Spleen (tissue), 11 donors: ENCODE measurements at regions not wholly inside any gene's neighbourhood (a gene's known extent, or its start where the extent isn't known, plus 50 kb on each side); places are given as distances from the start of the nearest gene placed in this dataset.

Experiments
- DNase-seq: peaks from one replicate; pipeline ENCODE4 v3.0.0-alpha.2; 2020
- H3K27ac ChIP-seq, 8 donors: fragments of 200-600 bp; sonication (generic) in 7 of 8; 1 replicate in 4 of 8; 2 replicates in 4 of 8; pipeline versions ENCODE4 v1.5.0 to v1.8.0; 2016 to 2021; ENCODE audit warnings: inconsistent platforms in 4 of 8, mild to moderate bottlenecking in 4 of 8, moderate library complexity in 1 of 8
- H3K27me3 ChIP-seq, 7 donors: fragments of 200-600 bp; sonication (generic) in 6 of 7; replicated peaks in 1 of 7; 1 replicate in 4 of 7; 2 replicates in 3 of 7; pipeline versions ENCODE4 v1.5.0 to v1.8.0; 2016 to 2021; ENCODE audit warnings: inconsistent platforms in 3 of 7, mild to moderate bottlenecking in 1 of 7
- H3K36me3 ChIP-seq, 6 donors: fragments of 200-600 bp; sonication (generic) in 5 of 6; 1 replicate in 4 of 6; 2 replicates in 2 of 6; pipeline versions ENCODE4 v1.5.0 to v1.8.0; 2016 to 2021; ENCODE audit warnings: inconsistent platforms in 2 of 6
- H3K4me1 ChIP-seq, 6 donors: fragments of 200-600 bp; sonication (generic) in 5 of 6; 1 replicate in 3 of 6; 2 replicates in 3 of 6; pipeline versions ENCODE4 v1.5.0 to v1.8.0; 2016 to 2021; ENCODE audit warnings: inconsistent platforms in 3 of 6
- H3K4me3 ChIP-seq, 8 donors: fragments of 200-600 bp; sonication (generic) in 7 of 8; 1 replicate in 4 of 8; 2 replicates in 4 of 8; pipeline versions ENCODE4 v1.5.0 to v1.8.0; 2016 to 2021; ENCODE audit warnings: inconsistent platforms in 4 of 8, mild to moderate bottlenecking in 4 of 8, moderate library complexity in 2 of 8
- H3K9me3 ChIP-seq, 8 donors: fragments of 200-600 bp; sonication (generic) in 7 of 8; 1 replicate in 4 of 8; 2 replicates in 4 of 8; pipeline versions ENCODE4 v1.5.0 to v1.8.0; 2016 to 2021; ENCODE audit warnings: inconsistent platforms in 4 of 8
- POLR2A ChIP-seq, 3 donors: fragments of 450-650 bp; IDR thresholded peaks; one replicate each; pipeline ENCODE4 v1.5.1; 2017; ENCODE audit warnings: antibody characterized with exemption in 3 of 3, mild to moderate bottlenecking in 1 of 3
- POLR2AphosphoS5 ChIP-seq, 3 donors: sonication (generic); formaldehyde crosslinking; IDR thresholded peaks; one replicate each; pipeline ENCODE4 v1.5.1; 2017; ENCODE audit warnings: antibody characterized with exemption in 3 of 3
- WGBS, 5 donors: extraction: QIAGEN DNeasy Blood & Tissue Kit in 3 of 5; methylation state at CpG; one replicate each; pipeline versions ENCODE4 v1.1.5 to v1.1.7; 2013 to 2018; 5-methylcytosine and 5-hydroxymethylcytosine counted together
- intact Hi-C: fragments of 100-400 bp; cut with DNase I; formaldehyde crosslinking; loops from one replicate; pipeline ENCODE4 v1.15.0; 2023; ENCODE audit warnings: low total_unique reads
- TF ChIP-seq, protein P1 (sequence below), 11 experiments: fragments of 200-600 bp in 7 of 11; fragments of 450-650 bp in 4 of 11; sonication (generic) in 4 of 11; IDR thresholded peaks in 8 of 11; conservative IDR thresholded peaks in 3 of 11; 1 replicate in 7 of 11; 2 replicates in 4 of 11; pipeline versions ENCODE4 v1.4.0 to v1.8.0; 2016 to 2021; ENCODE audit warnings: antibody characterized with exemption in 11 of 11, inconsistent platforms in 4 of 11, mild to moderate bottlenecking in 1 of 11
- donor health status: healthy with polysubstance abuse.
- donor health status: DM: no; HTN: no; CAD: no; lungs with moderate emphysema.
- donor health status: DM: no; HTN: no; CAD: no.
- donor health status: Bipolar disorder and iron deficiency.
- donor health status: healthy.
- donor health status: DM: no; HTN: no; CAD: no.
- donor health status: DM: yes; HTN: yes; CAD: no.

DNA sequence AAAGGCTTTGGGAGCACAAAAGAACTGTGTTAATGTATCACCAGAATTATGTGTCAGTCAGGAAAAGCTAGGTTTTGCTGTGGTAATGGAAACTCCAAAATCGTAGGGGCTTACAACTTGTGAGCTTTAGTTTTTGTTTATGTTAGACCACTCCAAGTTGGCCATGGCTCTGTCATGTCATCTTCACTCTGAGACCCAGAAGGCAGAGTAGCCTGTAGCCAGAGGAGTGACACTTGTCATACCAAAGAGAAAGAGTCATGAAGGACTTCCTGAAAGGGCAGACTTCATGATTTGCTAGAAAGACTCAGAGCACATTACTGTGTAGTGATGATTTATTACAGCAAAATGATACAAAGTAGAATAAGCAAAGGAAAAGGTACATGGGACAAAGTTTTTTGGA, 133.6 kb upstream of the SSTR1 start:
- H3K36me3 ChIP-seq = no peaks in the 10 kb centered on the region
- DNase-seq = no peak
- intact Hi-C loops = no loop called here
- H3K9me3 ChIP-seq = peaks cover 0 to 9% (median 0%) of the 10 kb centered on the region in 8 donors
- TF ChIP-seq POLR2A (IDR thresholded peaks at IDR 0.05) (no peak), POLR2AphosphoS5 (IDR thresholded peaks at IDR 0.05) (no peak)
- TF ChIP-seq, protein P1, sequence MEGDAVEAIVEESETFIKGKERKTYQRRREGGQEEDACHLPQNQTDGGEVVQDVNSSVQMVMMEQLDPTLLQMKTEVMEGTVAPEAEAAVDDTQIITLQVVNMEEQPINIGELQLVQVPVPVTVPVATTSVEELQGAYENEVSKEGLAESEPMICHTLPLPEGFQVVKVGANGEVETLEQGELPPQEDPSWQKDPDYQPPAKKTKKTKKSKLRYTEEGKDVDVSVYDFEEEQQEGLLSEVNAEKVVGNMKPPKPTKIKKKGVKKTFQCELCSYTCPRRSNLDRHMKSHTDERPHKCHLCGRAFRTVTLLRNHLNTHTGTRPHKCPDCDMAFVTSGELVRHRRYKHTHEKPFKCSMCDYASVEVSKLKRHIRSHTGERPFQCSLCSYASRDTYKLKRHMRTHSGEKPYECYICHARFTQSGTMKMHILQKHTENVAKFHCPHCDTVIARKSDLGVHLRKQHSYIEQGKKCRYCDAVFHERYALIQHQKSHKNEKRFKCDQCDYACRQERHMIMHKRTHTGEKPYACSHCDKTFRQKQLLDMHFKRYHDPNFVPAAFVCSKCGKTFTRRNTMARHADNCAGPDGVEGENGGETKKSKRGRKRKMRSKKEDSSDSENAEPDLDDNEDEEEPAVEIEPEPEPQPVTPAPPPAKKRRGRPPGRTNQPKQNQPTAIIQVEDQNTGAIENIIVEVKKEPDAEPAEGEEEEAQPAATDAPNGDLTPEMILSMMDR (IDR thresholded peaks at IDR 0.05 in 8 of 11, conservative IDR thresholded peaks at IDR 0.05 in 3 of 11) = no peak
- H3K27ac ChIP-seq = peak overlapping the region in 4 of 8 donors; percentile 42 to 64 (median 57)
- WGBS, 5 donors = 50 to 75% (median 71%) methylated on average over 1 of the region's 1 CpG
- peaks cover 0 to 46% (median 9%) of the 10 kb centered on the region in 6 donors for H3K4me1 ChIP-seq
- H3K27me3 ChIP-seq = no peaks in the 10 kb centered on the region
- H3K4me3 ChIP-seq = peak overlapping the region in 1 of 8 donors; percentile 17

DNA sequence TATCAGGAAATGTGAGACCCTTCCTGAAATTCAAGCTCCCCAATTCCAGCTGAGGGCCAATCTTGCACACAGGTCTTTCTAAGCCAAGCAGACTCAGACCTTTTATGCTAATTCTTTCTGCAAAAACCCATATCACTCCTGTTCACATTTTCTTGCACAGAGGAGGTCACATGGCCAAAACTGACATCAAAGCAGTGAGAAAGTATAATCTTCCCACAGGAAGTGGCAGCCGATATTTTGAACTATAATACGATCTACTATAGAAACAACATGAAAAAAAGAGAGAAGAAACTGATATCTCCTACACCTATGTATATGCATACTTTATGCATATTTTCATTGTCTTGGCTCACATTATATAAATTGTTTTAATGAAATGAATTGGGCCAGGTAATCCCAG, 132.9 kb upstream of the SSTR1 start:
- peaks cover 0 to 53% (median 9%) of the 10 kb centered on the region in 6 donors for H3K4me1 ChIP-seq

DNA sequence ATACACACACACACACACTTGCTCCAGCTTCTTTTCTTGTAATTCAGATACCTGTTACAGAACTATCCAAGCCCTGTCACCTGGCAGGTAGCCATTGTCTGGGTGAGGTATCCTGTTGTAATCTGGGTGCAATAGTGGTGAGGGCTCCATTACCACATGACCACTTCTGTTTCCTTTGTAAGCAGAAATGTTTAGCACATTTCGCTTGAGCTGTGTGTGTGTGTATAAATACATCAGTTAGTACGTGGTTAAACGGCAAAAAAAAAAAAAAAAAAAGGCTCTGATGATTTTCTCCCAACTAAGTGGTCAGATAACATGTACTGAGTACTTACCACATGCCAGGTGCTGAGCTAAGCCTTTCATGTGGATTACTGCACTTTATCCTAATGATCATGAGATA, 129.3 kb upstream of the SSTR1 start:
- peak overlapping the region in 7 of 8 donors; percentile 44 to 85 (median 75) for H3K27ac ChIP-seq
- H3K9me3 ChIP-seq = peaks cover 0 to 9% (median 0%) of the 10 kb centered on the region in 8 donors
- TF ChIP-seq, protein P1 (IDR thresholded peaks at IDR 0.05 in 8 of 11, conservative IDR thresholded peaks at IDR 0.05 in 3 of 11) = no peak
- peak in 1 of 3 donors; percentile 45 for TF ChIP-seq POLR2AphosphoS5 (IDR thresholded peaks at IDR 0.05)
- intact Hi-C loops = no loop called here
- H3K4me1 ChIP-seq = peaks cover 0 to 46% (median 9%) of the 10 kb centered on the region in 6 donors
- 10 to 46% (median 18%) methylated on average over 3 of the region's 3 CpGs for WGBS, 5 donors
- DNase-seq = peak; percentile 71
- H3K36me3 ChIP-seq = no peaks in the 10 kb centered on the region
- no peaks in the 10 kb centered on the region for H3K27me3 ChIP-seq
- peak overlapping the region in 1 of 8 donors; percentile 46 for H3K4me3 ChIP-seq

More for the DNA sequence above, 132.9 kb upstream of the SSTR1 start:
- H3K27ac ChIP-seq = peak overlapping the region in 5 of 8 donors; percentile 23 to 64 (median 56)
- H3K9me3 ChIP-seq = peaks cover 0 to 9% (median 0%) of the 10 kb centered on the region in 8 donors
- 23 to 50% (median 41%) methylated on average over 2 of the region's 2 CpGs for whole genome bisulfite sequencing, 5 donors
- H3K4me3 ChIP-seq = peak overlapping the region in 1 of 8 donors; percentile 17
- intact Hi-C loops = no loop called here
- DNase-seq = no peak
- TF ChIP-seq POLR2A (IDR thresholded peaks at IDR 0.05) = no peak
- H3K36me3 ChIP-seq = no peaks in the 10 kb centered on the region
- no peaks in the 10 kb centered on the region for H3K27me3 ChIP-seq

DNA sequence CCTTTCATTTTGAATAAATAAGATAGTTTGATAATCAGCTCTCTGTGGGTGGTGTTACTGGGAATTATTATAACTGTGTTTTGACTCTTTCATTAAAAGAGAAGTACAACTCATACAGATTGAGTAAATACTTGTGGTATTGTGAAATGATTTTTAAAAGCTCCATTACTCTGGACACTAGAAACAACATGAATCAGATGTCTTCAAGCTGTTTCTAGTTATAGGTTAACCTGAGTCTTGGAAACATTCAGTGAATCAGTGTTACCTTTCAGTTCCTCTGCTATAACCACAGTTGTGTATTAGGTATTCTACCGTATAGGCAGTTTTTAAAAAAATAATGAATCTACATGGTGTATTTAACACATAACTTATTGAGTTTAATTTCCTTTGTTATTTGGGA, 128.4 kb upstream of the SSTR1 start:
- Histone ChIP-seq H3K36me3 (no peaks in the 10 kb centered on the region), H3K9me3 (peaks cover 0 to 9% (median 0%) of the 10 kb centered on the region in 8 donors), H3K27ac (peak overlapping the region in 7 of 8 donors; percentile 44 to 85 (median 75)), H3K27me3 (no peaks in the 10 kb centered on the region), H3K4me3 (peak overlapping the region in 1 of 8 donors; percentile 46), H3K4me1 (peaks cover 0 to 37% (median 9%) of the 10 kb centered on the region in 6 donors)
- intact Hi-C loops = no loop called here
- WGBS, 5 donors = 25 to 75% (median 52%) methylated on average over 1 of the region's 1 CpG
- TF ChIP-seq POLR2A (IDR thresholded peaks at IDR 0.05) = no peak
- TF ChIP-seq POLR2AphosphoS5 (IDR thresholded peaks at IDR 0.05) = no peak
- TF ChIP-seq, protein P1 (IDR thresholded peaks at IDR 0.05 in 8 of 11, conservative IDR thresholded peaks at IDR 0.05 in 3 of 11) = no peak
- no peak for DNase-seq
